Ovary (tissue), 7 donors: ENCODE measurements at regions not wholly inside any gene's neighbourhood (a gene's known extent, or its start where the extent isn't known, plus 50 kb on each side); places are given as distances from the start of the nearest gene placed in this dataset.

Source experiments
- DNase-seq, 5 donors: peaks; one replicate each; pipeline ENCODE4 v3.0.0-alpha.2; 2019 to 2020
- H3K27ac ChIP-seq, 2 donors: fragments of 200-600 bp; one replicate each; pipeline versions ENCODE4 v1.5.1 to v1.8.0; 2019 to 2022
- H3K27me3 ChIP-seq: fragments of 200-600 bp; one replicate; pipeline ENCODE4 v1.8.0; 2022
- H3K36me3 ChIP-seq: fragments of 200-600 bp; sonication (generic); one replicate; pipeline ENCODE4 v1.5.1; 2019
- H3K4me1 ChIP-seq: one replicate; pipeline ENCODE4 v1.8.1; 2013; ENCODE audit warnings: mild to moderate bottlenecking, moderate library complexity; ENCODE audit not compliant: insufficient read depth
- H3K4me3 ChIP-seq: fragments of 200-600 bp; sonication (generic); one replicate; pipeline ENCODE4 v1.5.1; 2017
- H3K9me3 ChIP-seq, 2 donors: fragments of 200-600 bp in 1 of 2; sonication (generic) in 1 of 2; one replicate each; pipeline versions ENCODE4 v1.5.1 to v1.8.1; 2013 to 2019; ENCODE audit warnings: mild to moderate bottlenecking in 1 of 2, moderate library complexity in 1 of 2
- CTCF ChIP-seq, 3 donors: fragments of 450-650 bp in 2 of 3; fragments of 200-600 bp in 1 of 3; IDR thresholded peaks; one replicate each; pipeline versions ENCODE4 v1.5.1 to v1.8.0; 2016 to 2022; ENCODE audit warnings: antibody characterized with exemption in 3 of 3, mild to moderate bottlenecking in 1 of 3
- EP300 ChIP-seq: sonication (generic); formaldehyde crosslinking; IDR thresholded peaks from one replicate; pipeline ENCODE4 v1.6.1; 2017; ENCODE audit warnings: antibody characterized with exemption
- POLR2A ChIP-seq: fragments of 450-650 bp; IDR thresholded peaks from one replicate; pipeline ENCODE4 v1.6.1; 2017; ENCODE audit warnings: antibody characterized with exemption, mild to moderate bottlenecking, moderate library complexity
- WGBS, 3 donors: extraction: QIAGEN DNeasy Blood & Tissue Kit in 1 of 3; methylation state at CpG; one replicate each; pipeline versions ENCODE4 v1.1.5 to v1.1.7; 2013 to 2017; 5-methylcytosine and 5-hydroxymethylcytosine counted together
- intact Hi-C, 4 donors: fragments of 100-400 bp; cut with DNase I; formaldehyde crosslinking; loops; one replicate each; pipeline versions ENCODE4 v1.11.0 to v1.15.1; 2022 to 2023
- donor health status: DM: no; HTN: no; CAD: no; lungs with moderate emphysema.
- donor health status: DM: no; HTN: no; CAD: no.
- donor health status: Bipolar disorder and iron deficiency.
- donor health status: DM: no; HTN: no; CAD: no.
- donor health status: DM: yes; HTN: yes; CAD: no.

GRCh38 chr16:73515616-73516015, 467.7 kb upstream of the ZFHX3 start:
- H3K9me3 ChIP-seq, result no peaks in the 10 kb centered on the region
- TF ChIP-seq EP300 (no peak), POLR2A (no peak), CTCF (IDR thresholded peaks at IDR 0.05) (no peak)
- intact Hi-C loops, result no loop called here
- WGBS, 3 donors, result 70 to 77% (median 74%) methylated on average over 4 of the region's 4 CpGs
- DNase-seq, result no peak
- no peak overlapping the region for H3K27ac ChIP-seq
- no peaks in the 10 kb centered on the region for H3K4me1 ChIP-seq
- H3K27me3 ChIP-seq, result no peaks in the 10 kb centered on the region
- H3K4me3 ChIP-seq, result no peak overlapping the region
- H3K36me3 ChIP-seq, result no peaks in the 10 kb centered on the region

- no peaks in the 10 kb centered on the region for H3K4me1 ChIP-seq
- no peaks in the 10 kb centered on the region for H3K9me3 ChIP-seq
- no peak for DNase-seq
- H3K27ac ChIP-seq, result no peak overlapping the region
- no peaks in the 10 kb centered on the region for H3K36me3 ChIP-seq
- H3K27me3 ChIP-seq, result no peaks in the 10 kb centered on the region
- TF ChIP-seq CTCF (IDR thresholded peaks at IDR 0.05), result no peak
- no peak for TF ChIP-seq POLR2A
- no peak for TF ChIP-seq EP300
- WGBS, 3 donors, result 66 to 87% (median 79%) methylated on average over 3 of the region's 3 CpGs
- intact Hi-C loops, result no loop called here
- no peak overlapping the region for H3K4me3 ChIP-seq
These were observed 462.9 kb upstream of the ZFHX3 start for GRCh38 chr16:73510852-73511251.

GRCh38 chr16:73506568-73507056, 458.7 kb upstream of the ZFHX3 start:
- H3K4me3 ChIP-seq, result no peak overlapping the region
- no peak for DNase-seq
- H3K36me3 ChIP-seq, result no peaks in the 10 kb centered on the region
- H3K27me3 ChIP-seq, result no peaks in the 10 kb centered on the region
- TF ChIP-seq CTCF (IDR thresholded peaks at IDR 0.05), result no peak
- TF ChIP-seq POLR2A, result no peak
- no peak for TF ChIP-seq EP300
- no peaks in the 10 kb centered on the region for H3K4me1 ChIP-seq
- H3K9me3 ChIP-seq, result no peaks in the 10 kb centered on the region
- 90 to 94% (median 93%) methylated on average over 13 of the region's 13 CpGs for WGBS, 3 donors
- H3K27ac ChIP-seq, result no peak overlapping the region
- intact Hi-C loops, result no loop called here

- no peaks in the 10 kb centered on the region for H3K4me1 ChIP-seq
- intact Hi-C loops, result no loop called here
- TF ChIP-seq EP300 (no peak), POLR2A (no peak), CTCF (IDR thresholded peaks at IDR 0.05) (no peak)
- H3K4me3 ChIP-seq, result no peak overlapping the region
- H3K27me3 ChIP-seq, result no peaks in the 10 kb centered on the region
- no peaks in the 10 kb centered on the region for H3K36me3 ChIP-seq
- WGBS, 3 donors, result 67 to 79% (median 74%) methylated on average over 5 of the region's 5 CpGs
- no peak for DNase-seq
- no peaks in the 10 kb centered on the region for H3K9me3 ChIP-seq
- H3K27ac ChIP-seq, result no peak overlapping the region
These were observed 457.6 kb upstream of the ZFHX3 start for GRCh38 chr16:73505577-73505976.
